Osteocyte (in vitro differentiated cells): ENCODE measurements at regions not wholly inside any gene's neighbourhood (a gene's known extent, or its start where the extent isn't known, plus 50 kb on each side); places are given as distances from the start of the nearest gene placed in this dataset.

ENCODE experiments used
- DNase-seq: peaks from one replicate; pipeline ENCODE4 v3.0.0; 2021; ENCODE audit warnings: mixed read lengths; ENCODE audit not compliant: unreplicated experiment; ENCODE audit errors: extremely low spot score
- H3K27ac Mint-ChIP-seq: one replicate; pipeline ENCODE4 v1.8.0; 2021; ENCODE audit warnings: mild to moderate bottlenecking, mixed read lengths; ENCODE audit not compliant: unreplicated experiment
- H3K27me3 Mint-ChIP-seq: one replicate; pipeline ENCODE4 v1.8.0; 2021; ENCODE audit warnings: mixed read lengths; ENCODE audit not compliant: unreplicated experiment
- H3K36me3 Mint-ChIP-seq: one replicate; pipeline ENCODE4 v1.8.0; 2021; ENCODE audit warnings: mixed read lengths; ENCODE audit not compliant: unreplicated experiment
- H3K4me1 Mint-ChIP-seq: one replicate; pipeline ENCODE4 v1.8.0; 2021; ENCODE audit warnings: mixed read lengths; ENCODE audit not compliant: unreplicated experiment
- H3K4me3 Mint-ChIP-seq: one replicate; pipeline ENCODE4 v1.8.0; 2021; ENCODE audit warnings: mild to moderate bottlenecking, moderate library complexity, mixed read lengths; ENCODE audit not compliant: unreplicated experiment
- H3K9me3 Mint-ChIP-seq: one replicate; pipeline ENCODE4 v1.8.0; 2021; ENCODE audit warnings: mixed read lengths; ENCODE audit not compliant: unreplicated experiment
- TF ChIP-seq, protein P1 (sequence below): fragments of 200-600 bp; sonication (generic); IDR thresholded peaks from 2 replicates; pipeline ENCODE4 v1.5.0; 2021; ENCODE audit warnings: antibody characterized with exemption, mild to moderate bottlenecking, moderate library complexity

DNA sequence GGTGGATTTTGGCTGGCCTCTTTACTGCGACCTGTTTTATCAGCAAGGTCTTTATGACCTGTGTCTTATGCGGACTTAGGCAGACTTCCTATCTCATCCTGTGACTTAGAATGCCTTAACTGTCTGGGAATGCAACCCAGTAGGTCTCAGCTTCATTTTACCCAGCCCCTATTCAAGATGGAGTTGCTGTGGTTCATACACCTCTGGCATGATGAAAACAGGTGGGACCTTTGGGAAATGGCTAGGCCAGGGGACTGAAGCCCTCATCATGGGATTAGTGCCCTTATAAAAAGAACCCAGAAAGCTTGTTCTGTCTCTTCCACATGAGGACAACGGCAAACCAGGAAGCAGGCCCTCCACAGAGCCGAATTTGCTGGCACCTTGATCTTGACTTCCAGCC lies 172.1 kb upstream of the MYO3A start:
- Mint-ChIP-seq H3K36me3 (no peaks in the 10 kb centered on the region), H3K27ac (no peak overlapping the region)

DNA sequence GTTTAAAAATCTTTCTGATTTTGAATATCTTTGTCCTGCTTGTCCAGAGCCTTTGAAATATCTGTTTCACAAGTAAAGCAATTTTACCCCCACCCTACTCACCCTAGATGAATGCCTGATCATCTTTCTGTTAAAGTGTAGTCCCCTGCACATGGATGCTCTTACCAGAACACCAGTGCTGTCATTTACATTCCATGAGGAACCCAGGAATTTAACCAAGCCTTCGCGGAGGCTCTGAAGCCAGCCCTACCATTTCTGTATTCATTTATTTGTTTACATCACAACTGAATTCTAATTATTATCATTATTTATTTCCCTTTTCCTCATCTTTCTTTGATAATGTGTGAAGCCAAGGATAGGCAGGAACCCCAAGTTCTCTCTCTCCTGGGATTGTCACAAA lies 167.8 kb upstream of the MYO3A start:
- H3K36me3 Mint-ChIP-seq, result no peaks in the 10 kb centered on the region
- DNase-seq, result no peak
- TF ChIP-seq, protein P1, sequence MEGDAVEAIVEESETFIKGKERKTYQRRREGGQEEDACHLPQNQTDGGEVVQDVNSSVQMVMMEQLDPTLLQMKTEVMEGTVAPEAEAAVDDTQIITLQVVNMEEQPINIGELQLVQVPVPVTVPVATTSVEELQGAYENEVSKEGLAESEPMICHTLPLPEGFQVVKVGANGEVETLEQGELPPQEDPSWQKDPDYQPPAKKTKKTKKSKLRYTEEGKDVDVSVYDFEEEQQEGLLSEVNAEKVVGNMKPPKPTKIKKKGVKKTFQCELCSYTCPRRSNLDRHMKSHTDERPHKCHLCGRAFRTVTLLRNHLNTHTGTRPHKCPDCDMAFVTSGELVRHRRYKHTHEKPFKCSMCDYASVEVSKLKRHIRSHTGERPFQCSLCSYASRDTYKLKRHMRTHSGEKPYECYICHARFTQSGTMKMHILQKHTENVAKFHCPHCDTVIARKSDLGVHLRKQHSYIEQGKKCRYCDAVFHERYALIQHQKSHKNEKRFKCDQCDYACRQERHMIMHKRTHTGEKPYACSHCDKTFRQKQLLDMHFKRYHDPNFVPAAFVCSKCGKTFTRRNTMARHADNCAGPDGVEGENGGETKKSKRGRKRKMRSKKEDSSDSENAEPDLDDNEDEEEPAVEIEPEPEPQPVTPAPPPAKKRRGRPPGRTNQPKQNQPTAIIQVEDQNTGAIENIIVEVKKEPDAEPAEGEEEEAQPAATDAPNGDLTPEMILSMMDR, result no peak
- no peaks in the 10 kb centered on the region for H3K9me3 Mint-ChIP-seq
- H3K4me1 Mint-ChIP-seq, result no peaks in the 10 kb centered on the region
- peaks cover 6% of the 10 kb centered on the region for H3K27me3 Mint-ChIP-seq
- no peak overlapping the region for H3K4me3 Mint-ChIP-seq
- H3K27ac Mint-ChIP-seq, result no peak overlapping the region

More for the DNA sequence above, 172.1 kb upstream of the MYO3A start:
- Mint-ChIP-seq H3K4me1 (peaks cover 2% of the 10 kb centered on the region), H3K9me3 (no peaks in the 10 kb centered on the region), H3K27me3 (peaks cover 6% of the 10 kb centered on the region), H3K4me3 (no peak overlapping the region)
- TF ChIP-seq, protein P1, result no peak
- DNase-seq, result no peak

DNA sequence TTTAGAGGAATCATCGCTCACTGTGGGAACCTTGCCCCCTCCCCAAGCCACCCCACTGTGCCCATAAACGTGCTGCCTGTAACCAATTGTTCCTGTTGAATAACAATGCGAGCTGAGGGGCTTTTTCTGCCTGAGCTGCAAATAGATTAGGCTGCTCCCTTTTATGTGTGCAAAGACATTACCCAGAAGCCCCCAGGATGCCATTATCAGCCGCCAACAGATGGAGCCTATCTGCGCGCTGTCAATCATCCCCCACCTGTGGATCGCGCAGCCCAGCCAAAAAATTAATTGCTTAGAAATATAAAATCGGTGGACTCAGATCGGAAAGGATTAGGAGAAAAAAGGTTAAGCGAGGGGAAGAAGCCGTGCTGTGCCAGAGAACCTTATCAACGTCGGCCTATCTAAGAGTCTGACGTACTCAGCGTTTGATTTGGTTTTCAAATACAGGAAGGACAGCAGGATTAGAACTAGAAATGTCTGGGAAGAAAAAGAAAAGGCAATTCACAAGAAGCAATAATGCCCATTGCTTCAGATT lies 167.3 kb upstream of the MYO3A start:
- Mint-ChIP-seq H3K36me3 (no peaks in the 10 kb centered on the region), H3K9me3 (no peaks in the 10 kb centered on the region), H3K27ac (no peak overlapping the region), H3K27me3 (peaks cover 6% of the 10 kb centered on the region), H3K4me1 (no peaks in the 10 kb centered on the region), H3K4me3 (no peak overlapping the region)
- no peak for DNase-seq
- TF ChIP-seq, protein P1, result no peak

DNA sequence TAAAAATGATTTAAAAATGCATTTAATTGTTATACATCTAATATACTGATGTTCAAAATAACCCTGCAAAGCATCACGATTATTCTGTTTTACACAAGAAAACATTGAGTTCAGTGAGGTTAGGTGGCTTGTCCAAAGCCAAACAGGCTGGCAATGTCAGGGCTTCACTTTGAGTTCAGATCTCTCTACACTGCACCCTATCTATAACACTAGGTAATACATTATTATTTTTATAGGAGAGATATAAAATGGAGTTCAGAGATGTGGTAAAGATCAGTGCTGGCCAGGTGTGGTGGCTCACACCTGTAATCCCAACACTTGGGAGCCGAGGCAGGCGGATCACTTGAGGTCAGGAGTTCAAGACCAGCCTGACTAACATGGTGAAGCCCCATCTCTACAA lies 165.9 kb upstream of the MYO3A start:
- Mint-ChIP-seq H3K9me3 (no peaks in the 10 kb centered on the region), H3K36me3 (no peaks in the 10 kb centered on the region), H3K4me1 (no peaks in the 10 kb centered on the region), H3K4me3 (no peak overlapping the region), H3K27ac (no peak overlapping the region), H3K27me3 (peaks cover 6% of the 10 kb centered on the region)
- TF ChIP-seq, protein P1, result no peak
- DNase-seq, result no peak

DNA sequence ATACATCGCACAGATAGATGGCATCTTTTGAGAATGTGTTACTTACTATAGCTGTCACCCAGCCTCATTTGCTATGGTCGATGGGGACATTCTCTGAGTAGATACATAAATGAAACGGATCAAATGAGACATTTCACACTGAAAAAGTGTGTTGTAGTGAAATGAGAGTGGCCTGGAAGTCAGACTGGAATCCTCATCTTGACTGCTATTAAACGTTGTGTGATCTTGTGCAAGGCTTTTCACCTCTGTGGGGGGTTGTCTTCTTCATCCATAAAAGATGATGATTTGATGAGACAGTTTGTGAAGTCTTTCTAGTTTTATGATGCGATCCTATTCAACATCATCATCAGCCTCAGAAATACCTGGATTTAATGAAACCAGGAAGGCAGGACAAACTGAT lies 155.4 kb upstream of the MYO3A start:
- no peak overlapping the region for H3K27ac Mint-ChIP-seq

More for the DNA sequence above, 155.4 kb upstream of the MYO3A start:
- TF ChIP-seq, protein P1, result no peak
- no peak overlapping the region for H3K4me3 Mint-ChIP-seq
- no peaks in the 10 kb centered on the region for H3K4me1 Mint-ChIP-seq
- no peak for DNase-seq
- no peaks in the 10 kb centered on the region for H3K27me3 Mint-ChIP-seq
- peaks cover 8% of the 10 kb centered on the region for H3K9me3 Mint-ChIP-seq
- no peaks in the 10 kb centered on the region for H3K36me3 Mint-ChIP-seq
